ENCODE measurements at regions not wholly inside any gene's neighbourhood (a gene's known extent, or its start where the extent isn't known, plus 50 kb on each side); places are given as distances from the start of the nearest gene placed in this dataset.

DNA sequence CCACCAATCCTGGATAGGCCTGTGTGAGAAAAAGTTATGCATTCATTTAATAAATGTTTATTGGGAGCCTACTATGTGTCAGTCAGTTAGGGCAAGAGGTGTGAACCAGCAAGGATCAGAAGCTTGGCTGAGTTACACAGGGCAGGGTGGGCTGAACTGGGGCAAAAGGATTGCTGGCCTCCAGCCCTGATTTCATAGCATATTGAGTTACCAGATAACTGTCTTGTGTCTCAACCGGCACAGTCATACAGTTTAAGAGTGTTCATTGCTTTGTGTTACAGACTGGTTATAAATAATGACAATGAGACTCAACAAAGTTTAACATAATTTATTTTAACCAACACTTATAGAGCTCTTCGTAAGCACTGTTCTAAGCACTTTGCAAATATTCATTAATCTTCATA lies 253.8 kb downstream of the DLEU7 start:
- DNase-seq (ENCODE audit: low read depth), result peak; percentile 81
- no peaks in the 10 kb centered on the region for H3K36me3 ChIP-seq (ENCODE audit: control insufficient read depth, insufficient read depth, low read length, severe bottlenecking)
- H3K4me1 ChIP-seq (ENCODE audit: control insufficient read depth, insufficient read depth, low read length), result peaks cover 60% of the 10 kb centered on the region
- H3K9ac ChIP-seq (ENCODE audit: low read length), result peak overlapping the region; percentile 28
- no peaks in the 10 kb centered on the region for H3K27me3 ChIP-seq (replicated peaks; ENCODE audit: control insufficient read depth, insufficient read depth, low read length)
- H3K4me3 ChIP-seq (ENCODE audit: low read length), result peak overlapping the region; percentile 23
- no peaks in the 10 kb centered on the region for H3K9me3 ChIP-seq (ENCODE audit: control insufficient read depth, low read length)

DNA sequence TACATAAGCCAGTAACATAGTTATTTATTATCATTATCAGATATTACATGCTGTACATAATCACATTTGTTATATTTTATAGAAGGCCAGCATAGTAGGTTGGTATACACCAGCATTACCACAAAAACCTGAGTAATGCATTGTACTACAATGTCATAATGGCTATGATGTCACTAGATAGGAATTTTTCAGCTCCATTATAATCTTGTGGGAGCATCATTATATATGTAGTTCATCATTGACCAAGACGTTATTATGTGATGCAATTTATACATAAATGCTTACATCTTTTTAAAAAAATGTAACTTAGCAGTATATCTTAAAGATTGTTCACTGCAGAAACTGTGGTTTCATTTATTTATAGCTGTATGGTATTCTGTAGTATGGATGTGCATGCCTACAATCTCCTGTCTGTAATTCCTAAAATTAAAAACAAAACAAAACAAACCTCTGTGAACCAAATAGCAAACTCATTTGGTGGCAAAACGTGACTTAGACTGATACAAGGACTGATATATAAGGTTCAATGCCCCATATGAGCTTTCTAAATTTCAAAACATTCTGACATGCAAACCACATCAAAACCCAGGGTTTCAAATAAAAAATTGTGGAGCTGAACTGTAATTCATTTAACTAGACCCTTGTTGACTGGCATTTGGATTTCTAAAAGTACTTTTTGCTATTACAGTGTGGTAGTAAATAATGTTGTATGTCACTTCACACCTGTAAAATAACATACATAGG lies 250.9 kb downstream of the DLEU7 start:
- DNase-seq (ENCODE audit: low read depth), result peak; percentile 72
- Histone ChIP-seq H3K27me3 (replicated peaks; ENCODE audit: control insufficient read depth, insufficient read depth, low read length) (no peaks in the 10 kb centered on the region), H3K4me3 (ENCODE audit: low read length) (no peak overlapping the region), H3K9me3 (ENCODE audit: control insufficient read depth, low read length) (no peaks in the 10 kb centered on the region), H3K9ac (ENCODE audit: low read length) (no peak overlapping the region), H3K4me1 (ENCODE audit: control insufficient read depth, insufficient read depth, low read length) (peaks cover 46% of the 10 kb centered on the region), H3K36me3 (ENCODE audit: control insufficient read depth, insufficient read depth, low read length, severe bottlenecking) (no peaks in the 10 kb centered on the region)

DNA sequence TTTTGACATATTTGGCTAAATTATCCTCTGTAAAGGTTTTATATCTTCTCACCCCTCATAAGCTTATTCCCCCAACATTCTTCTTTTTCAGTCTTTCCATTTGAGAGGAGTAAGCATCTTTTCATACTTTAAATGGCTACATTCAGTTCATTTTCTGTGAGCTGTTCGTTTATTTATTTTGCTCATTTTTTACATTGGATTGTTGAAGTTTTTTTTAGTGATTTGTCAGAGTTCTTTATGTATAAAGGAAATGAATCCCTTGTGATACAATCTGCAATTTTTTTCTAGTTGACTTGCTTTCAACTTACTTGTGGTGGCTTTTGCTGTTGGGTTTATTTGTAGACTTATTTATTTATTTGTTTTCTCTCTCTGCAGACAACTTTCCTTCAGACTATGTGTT lies 250.3 kb downstream of the DLEU7 start:
- no peaks in the 10 kb centered on the region for H3K9me3 ChIP-seq (ENCODE audit: control insufficient read depth, low read length)
- peaks cover 40% of the 10 kb centered on the region for H3K4me1 ChIP-seq (ENCODE audit: control insufficient read depth, insufficient read depth, low read length)
- no peaks in the 10 kb centered on the region for H3K27me3 ChIP-seq (replicated peaks; ENCODE audit: control insufficient read depth, insufficient read depth, low read length)
- DNase-seq (ENCODE audit: low read depth), result no peak
- H3K9ac ChIP-seq (ENCODE audit: low read length), result no peak overlapping the region
- no peak overlapping the region for H3K4me3 ChIP-seq (ENCODE audit: low read length)
- H3K36me3 ChIP-seq (ENCODE audit: control insufficient read depth, insufficient read depth, low read length, severe bottlenecking), result no peaks in the 10 kb centered on the region

DNA sequence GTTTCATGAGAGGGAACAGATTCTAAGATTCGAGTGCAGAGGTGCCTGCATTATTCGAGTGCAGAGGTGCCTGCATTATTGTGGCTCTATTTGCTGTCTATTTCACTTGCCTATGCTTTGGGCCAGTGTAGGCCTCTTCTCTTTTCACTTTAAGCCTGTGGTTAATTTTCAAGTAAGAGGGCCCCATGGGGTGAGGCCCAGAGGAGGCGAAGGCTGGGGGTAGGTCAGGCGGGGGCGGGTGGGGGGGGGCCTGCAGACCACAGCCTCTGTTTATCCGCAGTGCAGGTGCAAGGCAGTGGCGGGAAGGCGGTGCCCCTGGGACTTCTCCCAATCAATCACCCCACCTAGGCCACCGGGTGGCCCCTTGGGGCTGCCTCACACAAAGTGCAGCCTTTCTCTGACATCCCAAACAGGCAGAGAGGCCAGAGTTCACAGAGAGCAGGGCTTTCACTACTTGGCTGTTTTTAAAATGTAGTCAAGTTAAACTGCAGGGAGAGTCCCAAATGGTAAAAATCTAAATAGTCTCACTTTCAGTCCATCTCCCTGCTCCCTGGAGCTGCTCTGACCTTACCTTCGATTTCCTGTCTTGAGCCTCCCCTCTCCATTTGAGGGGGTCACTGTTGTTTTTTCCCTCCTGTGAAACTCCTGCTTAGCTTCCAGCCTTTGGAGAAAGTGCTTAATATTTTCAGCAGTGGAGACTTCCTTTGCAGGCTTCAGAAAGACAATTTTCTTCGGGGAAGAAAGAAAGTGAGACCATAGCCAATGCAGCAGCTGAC lies 249.0 kb downstream of the DLEU7 start:
- no peak for DNase-seq (ENCODE audit: low read depth)
- peak overlapping the region; percentile 3 for H3K9ac ChIP-seq (ENCODE audit: low read length)
- H3K4me3 ChIP-seq (ENCODE audit: low read length), result no peak overlapping the region
- peaks cover 27% of the 10 kb centered on the region for H3K4me1 ChIP-seq (ENCODE audit: control insufficient read depth, insufficient read depth, low read length)
- H3K36me3 ChIP-seq (ENCODE audit: control insufficient read depth, insufficient read depth, low read length, severe bottlenecking), result no peaks in the 10 kb centered on the region
- H3K27me3 ChIP-seq (replicated peaks; ENCODE audit: control insufficient read depth, insufficient read depth, low read length), result no peaks in the 10 kb centered on the region
- H3K9me3 ChIP-seq (ENCODE audit: control insufficient read depth, low read length), result no peaks in the 10 kb centered on the region

DNA sequence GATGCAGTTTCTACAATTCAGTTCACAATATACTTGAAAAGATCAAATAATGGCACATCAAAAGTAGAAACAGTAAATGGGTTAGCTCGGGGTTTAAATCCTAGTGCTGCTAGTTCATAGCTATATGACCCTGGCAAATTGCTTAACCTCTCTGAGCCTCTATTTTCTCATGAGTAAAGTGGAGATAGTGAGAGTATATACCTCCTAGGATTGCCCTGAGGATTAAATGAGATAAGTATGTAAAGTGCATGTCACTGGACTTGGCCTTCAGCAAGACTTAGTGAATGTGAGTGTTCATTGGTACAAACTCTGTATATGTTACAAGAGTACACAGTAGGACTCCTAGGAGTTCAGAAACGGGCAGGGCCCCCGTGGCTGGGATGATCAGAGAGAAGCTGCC lies 248.3 kb downstream of the DLEU7 start:
- H3K4me3 ChIP-seq (ENCODE audit: low read length), result no peak overlapping the region
- H3K36me3 ChIP-seq (ENCODE audit: control insufficient read depth, insufficient read depth, low read length, severe bottlenecking), result no peaks in the 10 kb centered on the region
- H3K9me3 ChIP-seq (ENCODE audit: control insufficient read depth, low read length), result no peaks in the 10 kb centered on the region
- no peak overlapping the region for H3K9ac ChIP-seq (ENCODE audit: low read length)
- H3K4me1 ChIP-seq (ENCODE audit: control insufficient read depth, insufficient read depth, low read length), result peaks cover 20% of the 10 kb centered on the region
- no peak for DNase-seq (ENCODE audit: low read depth)
- no peaks in the 10 kb centered on the region for H3K27me3 ChIP-seq (replicated peaks; ENCODE audit: control insufficient read depth, insufficient read depth, low read length)

DNA sequence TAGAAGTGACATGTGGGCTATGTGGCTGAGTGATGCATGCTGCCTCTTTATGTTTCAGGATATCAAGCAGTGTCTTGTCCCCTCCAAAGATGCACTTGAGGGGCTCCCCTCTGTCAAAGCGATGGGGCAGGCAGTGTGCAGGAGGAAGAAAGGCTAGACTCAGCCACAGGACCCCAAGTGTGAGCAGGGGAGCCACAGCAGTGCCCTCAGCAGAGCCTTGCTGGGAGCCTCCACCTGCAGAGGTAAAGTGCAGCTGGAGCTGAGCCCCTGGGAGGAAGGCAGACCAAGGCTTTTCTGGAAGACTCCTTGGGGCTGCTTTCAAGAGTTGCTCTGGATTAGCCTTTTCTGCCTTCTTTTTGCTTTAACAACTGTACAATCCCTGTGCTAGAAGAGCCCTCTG lies 247.3 kb downstream of the DLEU7 start:
- no peaks in the 10 kb centered on the region for H3K9me3 ChIP-seq (ENCODE audit: control insufficient read depth, low read length)
- no peak overlapping the region for H3K9ac ChIP-seq (ENCODE audit: low read length)
- DNase-seq (ENCODE audit: low read depth), result no peak
- no peaks in the 10 kb centered on the region for H3K27me3 ChIP-seq (replicated peaks; ENCODE audit: control insufficient read depth, insufficient read depth, low read length)
- H3K36me3 ChIP-seq (ENCODE audit: control insufficient read depth, insufficient read depth, low read length, severe bottlenecking), result no peaks in the 10 kb centered on the region
- H3K4me3 ChIP-seq (ENCODE audit: low read length), result no peak overlapping the region
- H3K4me1 ChIP-seq (ENCODE audit: control insufficient read depth, insufficient read depth, low read length), result peaks cover 15% of the 10 kb centered on the region

DNA sequence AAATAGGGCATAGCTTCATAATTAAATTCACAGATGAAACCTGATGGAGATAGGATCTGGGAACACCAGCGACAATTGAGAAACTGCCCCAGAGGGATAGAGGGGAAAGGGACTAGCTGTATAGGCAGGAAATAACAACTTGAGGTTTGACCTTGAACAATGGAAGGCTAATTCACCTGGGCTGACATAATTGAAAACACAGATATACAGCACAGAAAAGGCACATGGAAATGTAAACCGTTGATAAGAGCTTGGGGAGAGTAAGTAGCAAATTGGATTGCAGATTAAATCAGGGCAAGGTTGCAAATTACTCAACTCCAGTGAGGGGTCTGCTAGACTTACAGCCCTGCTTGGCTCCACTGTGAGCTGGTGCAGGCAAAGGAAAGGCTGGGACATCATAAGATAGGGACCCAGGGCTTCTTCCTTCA lies 246.7 kb downstream of the DLEU7 start:
- Histone ChIP-seq H3K4me3 (ENCODE audit: low read length) (no peak overlapping the region), H3K27me3 (replicated peaks; ENCODE audit: control insufficient read depth, insufficient read depth, low read length) (no peaks in the 10 kb centered on the region), H3K4me1 (ENCODE audit: control insufficient read depth, insufficient read depth, low read length) (peaks cover 15% of the 10 kb centered on the region), H3K9ac (ENCODE audit: low read length) (no peak overlapping the region), H3K36me3 (ENCODE audit: control insufficient read depth, insufficient read depth, low read length, severe bottlenecking) (no peaks in the 10 kb centered on the region), H3K9me3 (ENCODE audit: control insufficient read depth, low read length) (no peaks in the 10 kb centered on the region)
- DNase-seq (ENCODE audit: low read depth), result no peak

DNA sequence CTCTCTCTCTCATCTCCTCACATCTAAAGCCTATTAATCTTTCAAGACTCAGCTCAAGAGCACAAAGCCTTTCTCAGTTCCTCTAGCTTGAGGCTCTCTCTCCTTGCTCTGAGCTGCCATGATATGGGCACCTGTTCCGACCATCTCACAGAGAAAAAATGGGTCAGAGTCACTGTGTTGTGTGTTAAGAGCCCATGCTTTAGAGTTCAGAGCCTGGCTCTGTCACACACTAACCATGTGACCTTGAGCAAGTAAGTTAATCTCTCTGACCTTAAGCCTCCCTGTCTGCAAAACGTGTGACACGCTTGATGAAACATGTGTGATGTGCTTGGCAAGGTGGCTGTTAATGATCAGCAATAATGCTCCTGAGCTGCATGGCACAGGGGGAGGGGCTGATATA lies 245.2 kb downstream of the DLEU7 start:
- DNase-seq (ENCODE audit: low read depth), result no peak
- Histone ChIP-seq H3K27me3 (replicated peaks; ENCODE audit: control insufficient read depth, insufficient read depth, low read length) (no peaks in the 10 kb centered on the region), H3K36me3 (ENCODE audit: control insufficient read depth, insufficient read depth, low read length, severe bottlenecking) (no peaks in the 10 kb centered on the region), H3K4me1 (ENCODE audit: control insufficient read depth, insufficient read depth, low read length) (peaks cover 11% of the 10 kb centered on the region), H3K9ac (ENCODE audit: low read length) (no peak overlapping the region), H3K9me3 (ENCODE audit: control insufficient read depth, low read length) (no peaks in the 10 kb centered on the region), H3K4me3 (ENCODE audit: low read length) (no peak overlapping the region)

DNA sequence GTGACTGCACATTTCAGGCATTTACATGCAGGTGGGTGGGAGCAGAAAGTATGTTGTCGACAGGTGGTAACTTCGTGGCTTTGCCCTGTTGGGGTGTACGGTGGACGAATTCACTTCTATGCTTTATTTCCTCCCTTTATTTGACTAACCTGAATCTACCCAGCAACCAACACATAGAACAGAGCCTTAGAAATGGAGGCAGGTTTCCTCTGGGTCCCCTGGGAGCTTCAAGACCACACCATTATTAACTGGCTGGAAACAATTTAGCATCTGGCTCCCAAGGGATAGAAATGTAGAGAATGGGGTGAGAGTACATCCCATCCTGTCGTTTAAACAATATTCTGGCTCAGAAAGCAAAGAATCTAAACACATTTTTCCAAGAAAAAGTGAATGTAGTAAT lies 244.4 kb downstream of the DLEU7 start:
- DNase-seq (ENCODE audit: low read depth), result no peak
- no peak overlapping the region for H3K9ac ChIP-seq (ENCODE audit: low read length)

DNA sequence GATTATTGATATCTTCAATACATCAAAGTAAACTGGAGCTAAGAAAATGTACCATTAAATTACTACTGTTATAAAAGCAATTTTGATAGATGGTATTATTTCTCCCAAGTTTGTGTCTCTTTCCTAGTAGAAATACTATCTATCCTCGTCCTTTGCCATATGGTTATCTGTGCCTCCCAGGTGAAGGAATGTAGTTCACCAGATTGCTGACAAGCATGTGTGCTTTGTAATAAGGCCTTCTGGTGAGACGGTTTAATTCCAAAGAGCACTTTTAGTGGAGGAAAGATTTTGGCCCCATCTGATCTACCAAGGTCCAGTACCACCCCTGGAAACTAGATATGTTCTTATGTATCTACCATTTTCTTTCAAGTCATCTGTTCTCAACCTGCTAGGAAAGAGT lies 243.6 kb downstream of the DLEU7 start:
- Histone ChIP-seq H3K9me3 (ENCODE audit: control insufficient read depth, low read length) (no peaks in the 10 kb centered on the region), H3K27me3 (replicated peaks; ENCODE audit: control insufficient read depth, insufficient read depth, low read length) (no peaks in the 10 kb centered on the region), H3K4me1 (ENCODE audit: control insufficient read depth, insufficient read depth, low read length) (peaks cover 2% of the 10 kb centered on the region), H3K4me3 (ENCODE audit: low read length) (no peak overlapping the region), H3K9ac (ENCODE audit: low read length) (no peak overlapping the region), H3K36me3 (ENCODE audit: control insufficient read depth, insufficient read depth, low read length, severe bottlenecking) (no peaks in the 10 kb centered on the region)
- no peak for DNase-seq (ENCODE audit: low read depth)

More for the DNA sequence above, 244.4 kb downstream of the DLEU7 start:
- H3K4me3 ChIP-seq (ENCODE audit: low read length), result no peak overlapping the region
- H3K4me1 ChIP-seq (ENCODE audit: control insufficient read depth, insufficient read depth, low read length), result peaks cover 9% of the 10 kb centered on the region
- no peaks in the 10 kb centered on the region for H3K36me3 ChIP-seq (ENCODE audit: control insufficient read depth, insufficient read depth, low read length, severe bottlenecking)
- H3K9me3 ChIP-seq (ENCODE audit: control insufficient read depth, low read length), result no peaks in the 10 kb centered on the region
- H3K27me3 ChIP-seq (replicated peaks; ENCODE audit: control insufficient read depth, insufficient read depth, low read length), result no peaks in the 10 kb centered on the region

DNA sequence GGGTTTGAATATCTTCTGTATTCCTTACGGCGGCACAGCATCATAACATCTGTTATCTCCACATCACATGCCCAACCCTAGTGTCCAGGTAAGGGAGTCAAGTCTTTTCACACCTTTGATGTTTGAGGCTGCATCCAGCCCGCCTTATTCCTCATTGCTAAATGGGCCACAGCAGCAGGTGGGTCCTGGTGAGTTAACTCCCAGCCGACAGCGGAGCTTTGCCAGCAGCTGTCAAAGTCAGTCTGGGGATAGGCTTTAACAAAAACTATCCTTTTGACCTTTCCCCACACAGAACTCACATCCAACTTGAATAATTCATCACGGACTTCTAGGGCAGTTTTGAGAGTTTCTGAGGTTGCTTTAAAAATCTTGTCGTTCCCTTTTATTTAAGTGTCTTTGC lies 235.1 kb downstream of the DLEU7 start:
- Histone ChIP-seq H3K9me3 (ENCODE audit: control insufficient read depth, low read length) (no peaks in the 10 kb centered on the region), H3K9ac (ENCODE audit: low read length) (no peak overlapping the region), H3K27me3 (replicated peaks; ENCODE audit: control insufficient read depth, insufficient read depth, low read length) (no peaks in the 10 kb centered on the region), H3K4me1 (ENCODE audit: control insufficient read depth, insufficient read depth, low read length) (no peaks in the 10 kb centered on the region), H3K36me3 (ENCODE audit: control insufficient read depth, insufficient read depth, low read length, severe bottlenecking) (no peaks in the 10 kb centered on the region), H3K4me3 (ENCODE audit: low read length) (no peak overlapping the region)
- DNase-seq (ENCODE audit: low read depth), result no peak
